ENCODE measurements at regions not wholly inside any gene's neighbourhood (a gene's known extent, or its start where the extent isn't known, plus 50 kb on each side); places are given as distances from the start of the nearest gene placed in this dataset.
A peak's percentile ranks its signal among the peaks of the same experiment; 100 is the strongest.

DNA sequence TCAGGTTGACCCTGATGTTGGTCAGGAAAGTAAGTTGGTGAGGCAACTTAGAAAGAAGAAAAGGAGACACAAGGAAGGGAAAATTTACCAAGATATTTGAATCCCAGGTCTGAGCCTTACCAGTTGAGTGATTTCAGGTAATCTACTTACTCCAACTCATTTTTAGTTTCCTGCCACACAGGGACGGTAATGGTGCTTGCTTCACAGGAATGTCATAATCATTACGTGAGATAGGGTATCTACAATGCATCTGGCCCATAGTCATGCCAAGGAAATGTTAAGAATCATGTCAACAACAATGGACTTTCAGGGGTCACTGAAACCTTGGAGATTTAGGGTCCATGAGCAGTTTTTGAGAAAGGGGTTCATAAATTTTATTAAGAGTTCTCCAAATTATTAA, 195.4 kb upstream of the HHIP start:
- TF ChIP-seq EP300 (IDR thresholded peaks at IDR 0.05; ENCODE audit: borderline replicate concordance) (peak; percentile 39; the same call in 1 of the 2 replicates), TAF1 (IDR thresholded peaks at IDR 0.05; ENCODE audit: low read depth) (no peak), RAD21 (IDR thresholded peaks at IDR 0.05; ENCODE audit: low read depth) (no peak), CEBPB (IDR thresholded peaks at IDR 0.05) (0 out of 2 replicates have a peak, but pooled peaks have one; percentile 11), TEAD4 (IDR thresholded peaks at IDR 0.05) (peak; percentile 83), NFIC (IDR thresholded peaks at IDR 0.05) (no peak)

DNA sequence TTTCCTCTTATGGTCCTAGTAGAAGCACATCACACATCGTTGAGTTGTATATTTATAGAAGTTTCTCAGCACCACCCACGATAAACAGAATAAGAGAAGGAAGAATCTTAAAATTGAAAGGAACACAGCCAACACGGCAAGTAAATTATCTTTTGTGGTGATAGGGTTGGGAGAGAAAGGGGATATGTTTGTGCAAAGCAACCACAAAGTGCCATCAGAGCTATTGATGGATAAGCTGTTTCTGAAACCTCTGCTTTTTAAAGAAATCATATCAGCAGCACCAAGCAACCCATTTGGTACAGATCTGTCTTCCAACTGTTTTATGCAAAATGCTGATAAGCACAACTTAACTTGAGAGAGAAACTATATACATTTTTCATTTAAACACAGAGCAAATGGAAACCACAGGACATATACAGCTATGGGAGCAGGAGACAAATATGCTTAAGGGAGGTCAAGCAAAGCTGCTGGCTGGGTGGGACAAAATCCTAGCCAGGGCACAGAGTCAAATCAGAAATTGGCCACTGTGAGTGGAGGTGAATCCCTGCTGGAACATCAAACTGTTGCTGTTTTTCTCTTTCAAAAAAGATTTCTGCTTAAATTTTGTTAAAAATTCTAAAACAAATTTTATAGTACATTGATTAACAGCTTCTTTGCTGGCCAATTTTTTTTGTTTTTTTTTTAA, 194.0 kb upstream of the HHIP start:
- TF ChIP-seq EP300 (IDR thresholded peaks at IDR 0.05; ENCODE audit: borderline replicate concordance) = no peak
- TF ChIP-seq ZBTB7A (IDR thresholded peaks at IDR 0.05; ENCODE audit: low read depth) = no peak
- TF ChIP-seq TEAD4 (IDR thresholded peaks at IDR 0.05) = no peak
- no peak for TF ChIP-seq TCF12 (IDR thresholded peaks at IDR 0.05; ENCODE audit: low read depth)
- TF ChIP-seq, protein P1, sequence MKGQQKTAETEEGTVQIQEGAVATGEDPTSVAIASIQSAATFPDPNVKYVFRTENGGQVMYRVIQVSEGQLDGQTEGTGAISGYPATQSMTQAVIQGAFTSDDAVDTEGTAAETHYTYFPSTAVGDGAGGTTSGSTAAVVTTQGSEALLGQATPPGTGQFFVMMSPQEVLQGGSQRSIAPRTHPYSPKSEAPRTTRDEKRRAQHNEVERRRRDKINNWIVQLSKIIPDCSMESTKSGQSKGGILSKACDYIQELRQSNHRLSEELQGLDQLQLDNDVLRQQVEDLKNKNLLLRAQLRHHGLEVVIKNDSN (IDR thresholded peaks at IDR 0.05) = no peak
- no peak for TF ChIP-seq EGR1 (IDR thresholded peaks at IDR 0.05)
- no peak for TF ChIP-seq CEBPB (IDR thresholded peaks at IDR 0.05)
- TF ChIP-seq FOXM1 (IDR thresholded peaks at IDR 0.05; ENCODE audit: borderline replicate concordance, low read depth) = no peak
- no peak for TF ChIP-seq NFIC (IDR thresholded peaks at IDR 0.05)
- TF ChIP-seq, protein P2, sequence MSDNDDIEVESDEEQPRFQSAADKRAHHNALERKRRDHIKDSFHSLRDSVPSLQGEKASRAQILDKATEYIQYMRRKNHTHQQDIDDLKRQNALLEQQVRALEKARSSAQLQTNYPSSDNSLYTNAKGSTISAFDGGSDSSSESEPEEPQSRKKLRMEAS (IDR thresholded peaks at IDR 0.05) = no peak
- no peak for TF ChIP-seq CREB1 (IDR thresholded peaks at IDR 0.05; ENCODE audit: low read depth)
- no peak for TF ChIP-seq RAD21 (IDR thresholded peaks at IDR 0.05; ENCODE audit: low read depth)
- no peak for TF ChIP-seq YY1 (IDR thresholded peaks at IDR 0.05; ENCODE audit: low read depth)
- TF ChIP-seq TAF1 (IDR thresholded peaks at IDR 0.05; ENCODE audit: low read depth) = no peak

DNA sequence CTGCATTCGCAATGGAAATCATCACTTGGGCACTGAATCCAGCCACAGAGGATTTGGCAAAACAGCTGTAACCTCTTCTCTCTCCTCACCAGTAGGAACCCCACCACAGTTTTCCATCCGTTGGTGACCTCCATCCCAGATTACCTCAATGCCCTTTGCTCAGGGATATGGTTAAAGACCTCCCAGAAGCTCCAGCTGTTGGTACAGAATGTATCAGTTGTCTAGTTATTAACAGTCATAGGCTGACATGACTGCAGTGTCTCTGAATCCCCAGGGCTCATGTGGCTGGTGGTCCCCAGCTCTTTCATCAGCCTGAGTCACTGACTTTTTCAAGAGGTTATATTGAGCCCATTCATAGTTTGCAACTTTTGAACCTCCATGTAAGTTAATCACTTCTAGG, 189.8 kb upstream of the HHIP start:
- TF ChIP-seq, protein P3, sequence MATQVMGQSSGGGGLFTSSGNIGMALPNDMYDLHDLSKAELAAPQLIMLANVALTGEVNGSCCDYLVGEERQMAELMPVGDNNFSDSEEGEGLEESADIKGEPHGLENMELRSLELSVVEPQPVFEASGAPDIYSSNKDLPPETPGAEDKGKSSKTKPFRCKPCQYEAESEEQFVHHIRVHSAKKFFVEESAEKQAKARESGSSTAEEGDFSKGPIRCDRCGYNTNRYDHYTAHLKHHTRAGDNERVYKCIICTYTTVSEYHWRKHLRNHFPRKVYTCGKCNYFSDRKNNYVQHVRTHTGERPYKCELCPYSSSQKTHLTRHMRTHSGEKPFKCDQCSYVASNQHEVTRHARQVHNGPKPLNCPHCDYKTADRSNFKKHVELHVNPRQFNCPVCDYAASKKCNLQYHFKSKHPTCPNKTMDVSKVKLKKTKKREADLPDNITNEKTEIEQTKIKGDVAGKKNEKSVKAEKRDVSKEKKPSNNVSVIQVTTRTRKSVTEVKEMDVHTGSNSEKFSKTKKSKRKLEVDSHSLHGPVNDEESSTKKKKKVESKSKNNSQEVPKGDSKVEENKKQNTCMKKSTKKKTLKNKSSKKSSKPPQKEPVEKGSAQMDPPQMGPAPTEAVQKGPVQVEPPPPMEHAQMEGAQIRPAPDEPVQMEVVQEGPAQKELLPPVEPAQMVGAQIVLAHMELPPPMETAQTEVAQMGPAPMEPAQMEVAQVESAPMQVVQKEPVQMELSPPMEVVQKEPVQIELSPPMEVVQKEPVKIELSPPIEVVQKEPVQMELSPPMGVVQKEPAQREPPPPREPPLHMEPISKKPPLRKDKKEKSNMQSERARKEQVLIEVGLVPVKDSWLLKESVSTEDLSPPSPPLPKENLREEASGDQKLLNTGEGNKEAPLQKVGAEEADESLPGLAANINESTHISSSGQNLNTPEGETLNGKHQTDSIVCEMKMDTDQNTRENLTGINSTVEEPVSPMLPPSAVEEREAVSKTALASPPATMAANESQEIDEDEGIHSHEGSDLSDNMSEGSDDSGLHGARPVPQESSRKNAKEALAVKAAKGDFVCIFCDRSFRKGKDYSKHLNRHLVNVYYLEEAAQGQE (IDR thresholded peaks at IDR 0.05; ENCODE audit: low read depth) = no peak
- no peak for TF ChIP-seq CREB1 (IDR thresholded peaks at IDR 0.05; ENCODE audit: low read depth)
- TF ChIP-seq NFIC (IDR thresholded peaks at IDR 0.05) = no peak
- no peak for TF ChIP-seq YY1 (IDR thresholded peaks at IDR 0.05; ENCODE audit: low read depth)
- no peak for TF ChIP-seq TEAD4 (IDR thresholded peaks at IDR 0.05)
- TF ChIP-seq CEBPB (IDR thresholded peaks at IDR 0.05) = no peak
- TF ChIP-seq TCF12 (IDR thresholded peaks at IDR 0.05; ENCODE audit: low read depth) = no peak
- no peak for TF ChIP-seq FOXM1 (IDR thresholded peaks at IDR 0.05; ENCODE audit: borderline replicate concordance, low read depth)

DNA sequence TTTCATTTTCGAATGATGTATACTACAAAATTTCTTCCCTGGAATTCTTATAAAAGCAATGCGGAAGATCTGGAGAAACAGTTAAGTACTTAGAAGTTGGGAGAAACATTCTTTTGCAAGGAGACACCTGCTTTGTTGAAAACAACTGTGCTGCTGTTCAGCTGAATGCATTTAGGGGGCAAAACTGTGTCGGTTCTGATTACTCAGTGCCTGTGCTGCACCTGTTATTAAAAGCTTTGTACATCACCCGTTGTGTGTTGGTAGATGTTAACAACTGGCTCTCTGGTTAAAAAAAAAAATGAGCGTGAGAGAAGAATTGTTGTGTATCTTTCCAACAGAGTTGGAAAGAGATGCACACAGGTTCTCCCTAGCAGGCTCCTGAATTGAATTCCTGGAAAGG, 184.1 kb upstream of the HHIP start:
- no peak for TF ChIP-seq TAF1 (IDR thresholded peaks at IDR 0.05; ENCODE audit: low read depth)
- no peak for TF ChIP-seq RAD21 (IDR thresholded peaks at IDR 0.05; ENCODE audit: low read depth)
- no peak for TF ChIP-seq YY1 (IDR thresholded peaks at IDR 0.05; ENCODE audit: low read depth)
- TF ChIP-seq, protein P2 (IDR thresholded peaks at IDR 0.05) = no peak
- no peak for TF ChIP-seq EGR1 (IDR thresholded peaks at IDR 0.05)
- TF ChIP-seq, protein P1 (IDR thresholded peaks at IDR 0.05) = no peak
- TF ChIP-seq CEBPB (IDR thresholded peaks at IDR 0.05) = no peak
- no peak for TF ChIP-seq TEAD4 (IDR thresholded peaks at IDR 0.05)
- no peak for TF ChIP-seq ZBTB7A (IDR thresholded peaks at IDR 0.05; ENCODE audit: low read depth)

DNA sequence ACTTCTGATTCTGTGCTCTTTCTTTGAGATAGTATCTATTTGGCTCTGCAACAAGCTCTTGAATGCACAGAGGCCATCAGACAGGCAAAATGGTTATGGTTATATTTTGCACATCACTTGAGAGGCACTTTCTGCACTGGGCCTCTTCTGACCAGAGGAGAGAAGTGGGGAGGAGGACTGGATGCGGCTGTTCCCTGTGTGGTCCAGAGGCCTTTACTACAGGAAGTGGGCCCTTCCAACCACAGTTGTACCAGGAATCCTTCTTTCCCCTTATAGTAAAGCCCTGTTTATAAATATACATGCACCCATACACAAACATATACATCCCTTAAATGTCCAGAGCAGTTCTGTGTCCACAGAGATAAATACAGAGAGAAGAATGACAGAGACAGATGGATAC, 182.7 kb upstream of the HHIP start:
- no peak for TF ChIP-seq CREB1 (IDR thresholded peaks at IDR 0.05; ENCODE audit: low read depth)

DNA sequence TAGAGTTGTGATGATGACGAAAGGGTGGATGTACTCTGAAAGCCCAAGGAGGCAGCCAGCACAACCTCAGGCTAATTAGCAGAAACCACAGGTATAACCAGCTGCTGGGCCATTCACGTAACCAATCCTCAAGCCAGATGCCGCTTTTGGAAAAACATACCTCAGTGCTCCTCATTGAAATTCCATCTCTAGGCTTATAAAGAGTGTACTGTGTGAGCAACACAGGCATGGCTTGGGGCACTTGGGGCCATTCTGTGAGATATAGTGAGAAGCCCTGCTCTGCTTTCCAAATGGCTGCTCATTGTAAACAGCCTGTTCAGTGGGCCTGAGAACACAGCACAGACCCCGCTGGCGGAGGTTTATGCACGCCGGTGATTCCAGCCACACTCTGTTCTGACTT, 182.1 kb upstream of the HHIP start:
- TF ChIP-seq TEAD4 (IDR thresholded peaks at IDR 0.05) (no peak), RAD21 (IDR thresholded peaks at IDR 0.05; ENCODE audit: low read depth) (no peak), CREB1 (IDR thresholded peaks at IDR 0.05; ENCODE audit: low read depth) (no peak), NFIC (IDR thresholded peaks at IDR 0.05) (no peak), EP300 (IDR thresholded peaks at IDR 0.05; ENCODE audit: borderline replicate concordance) (no peak), CEBPB (IDR thresholded peaks at IDR 0.05) (no peak), TAF1 (IDR thresholded peaks at IDR 0.05; ENCODE audit: low read depth) (no peak), TCF12 (IDR thresholded peaks at IDR 0.05; ENCODE audit: low read depth) (no peak), ZBTB7A (IDR thresholded peaks at IDR 0.05; ENCODE audit: low read depth) (no peak), YY1 (IDR thresholded peaks at IDR 0.05; ENCODE audit: low read depth) (no peak), FOXM1 (IDR thresholded peaks at IDR 0.05; ENCODE audit: borderline replicate concordance, low read depth) (no peak), EGR1 (IDR thresholded peaks at IDR 0.05) (no peak)
- TF ChIP-seq, protein P3 (IDR thresholded peaks at IDR 0.05; ENCODE audit: low read depth) = no peak
- TF ChIP-seq, protein P2 (IDR thresholded peaks at IDR 0.05) = no peak
- TF ChIP-seq, protein P1 (IDR thresholded peaks at IDR 0.05) = no peak
